Stimulated activated CD8-positive, alpha-beta memory T cell treated with anti-CD3 and anti-CD28 coated beads, Interleukin-2, amount 100 ng/mL, for 1 hour (primary cell): ENCODE measurements at regions not wholly inside any gene's neighbourhood (a gene's known extent, or its start where the extent isn't known, plus 50 kb on each side); places are given as distances from the start of the nearest gene placed in this dataset.

Source experiments
- DNase-seq, 2 donors: peaks; one replicate each; pipeline ENCODE4 v3.0.0-alpha.2; 2020; ENCODE audit warnings: low read depth in 2 of 2

DNA sequence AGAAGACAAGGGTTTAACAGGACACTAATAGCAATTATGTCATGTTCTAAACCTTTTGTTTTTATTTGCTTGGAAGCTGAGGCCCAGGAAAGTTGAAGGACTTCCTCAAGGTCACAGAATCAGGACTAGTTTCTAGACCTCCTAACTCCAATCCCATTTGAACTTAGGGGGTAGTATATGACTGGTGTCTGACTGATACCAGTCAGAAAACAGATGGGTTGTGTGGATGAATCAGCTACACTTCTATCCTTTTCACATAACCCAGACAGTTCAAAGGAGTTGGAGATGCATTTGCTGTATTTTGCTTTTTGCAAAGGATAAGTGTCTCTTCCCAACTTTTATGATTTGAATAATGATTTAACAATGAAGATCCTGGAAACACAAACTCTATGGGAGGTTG lies 322.5 kb downstream of the HLX start:
- DNase-seq, result no peak

DNA sequence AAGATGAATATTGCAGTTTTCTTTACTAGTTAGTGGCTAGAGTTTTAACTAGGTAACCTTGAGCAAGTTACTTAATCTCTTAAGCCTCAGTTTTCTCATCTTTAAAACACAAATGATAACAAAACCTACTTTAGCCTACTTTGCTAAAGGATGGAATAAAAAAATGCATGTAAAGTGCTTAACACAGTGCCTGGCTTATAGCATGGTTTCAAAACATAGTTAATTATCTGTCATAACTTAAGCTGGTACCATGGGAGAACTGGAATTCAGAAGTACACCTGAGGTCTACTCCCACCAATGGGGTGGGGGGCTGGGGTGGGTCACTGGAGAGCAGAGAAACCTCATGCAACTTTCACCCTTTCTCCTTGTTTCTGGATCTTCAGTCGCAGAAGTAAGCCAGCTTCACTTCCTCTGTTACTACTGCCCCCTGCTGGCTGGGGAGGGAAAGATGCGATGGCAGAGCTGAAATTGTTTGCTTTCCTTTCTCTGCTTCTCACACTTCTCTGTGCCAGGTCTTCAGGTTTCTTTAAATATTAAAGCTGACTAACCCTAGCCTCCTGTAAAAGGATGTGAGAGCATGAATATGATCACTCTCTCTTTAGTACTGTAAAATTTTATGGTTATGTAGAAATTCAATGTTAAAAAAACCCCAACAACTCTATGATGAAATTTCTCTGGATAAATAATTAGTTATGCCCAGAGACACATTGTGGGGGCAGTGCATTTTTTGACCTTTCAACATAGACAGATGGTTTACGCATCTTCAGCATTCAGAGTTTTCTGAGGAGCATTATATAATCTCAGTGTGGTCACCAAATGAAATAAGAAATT lies 324.2 kb downstream of the HLX start:
- peak; percentile 8 to 38 for DNase-seq

DNA sequence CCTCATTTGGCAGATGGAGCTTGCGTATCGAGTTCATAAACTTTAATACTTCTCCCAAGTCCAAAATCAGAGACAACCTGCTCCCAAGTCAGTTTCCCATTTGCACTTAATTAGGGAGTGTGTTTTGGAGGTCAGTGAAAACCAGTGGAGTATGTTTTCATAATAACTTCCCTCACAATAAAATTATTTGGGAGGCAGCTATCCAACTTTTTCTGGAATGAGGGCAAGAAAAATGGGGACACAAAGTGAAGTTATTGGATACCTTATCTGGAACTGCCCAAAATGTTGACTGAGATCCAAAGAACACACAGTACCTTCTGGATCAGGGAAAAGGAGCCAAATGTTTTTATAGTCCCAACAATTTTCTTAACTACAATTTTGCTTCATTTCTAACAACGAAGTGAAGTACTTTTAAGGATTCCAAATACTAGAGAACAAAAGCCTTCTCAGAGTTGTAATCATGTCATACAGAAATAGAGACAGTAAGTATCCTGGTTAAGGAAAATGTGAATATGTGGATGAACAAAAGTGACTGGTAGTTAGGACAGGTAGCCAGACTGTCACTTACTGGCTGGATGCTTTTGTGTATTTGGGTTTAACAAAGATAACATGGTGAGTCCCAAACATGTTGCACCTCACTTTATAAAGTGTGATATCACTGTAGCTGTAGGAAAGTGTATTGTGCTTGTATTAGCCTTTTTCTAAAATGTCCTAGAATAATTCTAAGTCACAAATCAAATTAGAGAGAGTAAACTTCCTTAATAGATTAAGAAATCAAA lies 325.0 kb downstream of the HLX start:
- no peak for DNase-seq

DNA sequence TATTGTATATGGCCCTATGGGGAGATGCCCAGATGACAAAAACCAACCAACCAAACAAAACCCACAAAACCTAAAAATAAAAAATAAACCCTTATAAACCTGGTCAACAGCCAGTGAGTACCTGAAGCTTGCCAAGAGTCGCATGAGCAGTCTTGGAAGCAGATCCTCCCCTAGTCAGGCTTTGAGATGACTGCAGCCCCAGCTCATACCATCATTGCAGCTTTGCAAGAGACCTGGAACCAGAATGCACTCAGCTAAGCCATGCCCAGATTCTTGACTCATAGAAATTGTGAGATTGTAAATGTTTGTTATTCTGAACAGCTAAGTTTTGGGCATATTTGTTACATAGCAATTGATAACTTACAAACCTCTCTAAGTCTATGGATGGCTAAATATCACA lies 326.8 kb downstream of the HLX start:
- DNase-seq, result no peak

DNA sequence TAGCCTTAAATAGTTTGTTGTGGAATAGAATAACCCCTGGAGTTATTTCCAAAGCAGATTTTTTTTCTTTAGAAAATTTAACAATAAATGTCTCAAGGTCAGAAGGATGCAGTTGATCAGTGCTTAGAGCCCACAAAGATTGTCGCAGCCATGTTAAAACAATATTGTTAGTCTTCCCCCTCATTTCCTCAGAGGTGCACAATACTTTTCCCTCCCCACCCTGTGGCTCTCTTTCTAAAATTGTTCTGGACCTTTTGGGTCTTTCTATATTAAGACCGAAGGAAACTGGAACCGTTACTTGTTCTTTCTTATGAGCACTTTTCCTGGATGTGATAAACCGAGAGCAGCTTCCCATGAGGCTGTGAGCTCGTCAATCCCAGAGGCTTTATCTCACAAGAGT lies 333.7 kb downstream of the HLX start:
- no peak for DNase-seq

DNA sequence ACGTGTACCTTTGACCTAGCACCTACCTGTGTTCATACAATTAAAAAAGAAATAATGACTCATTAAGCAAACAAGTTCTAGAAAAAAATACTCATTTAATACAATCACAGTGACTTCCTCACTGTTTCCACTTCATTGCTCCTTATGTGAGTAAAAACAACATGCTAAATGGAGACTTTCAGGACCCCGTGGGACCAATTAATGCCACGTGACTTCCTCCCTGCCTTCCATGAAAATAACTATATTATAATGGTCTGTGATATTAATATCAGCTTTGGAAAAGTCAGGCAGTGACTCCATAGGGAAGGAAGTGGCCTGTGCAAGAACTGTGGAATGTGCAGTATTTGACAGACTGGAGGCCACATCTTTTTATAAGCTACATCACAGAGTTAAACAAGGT lies 337.8 kb downstream of the HLX start:
- DNase-seq, result no peak

- no peak for DNase-seq
These were observed 344.0 kb downstream of the HLX start for GRCh38 chr1:221223281-221223680.

DNA sequence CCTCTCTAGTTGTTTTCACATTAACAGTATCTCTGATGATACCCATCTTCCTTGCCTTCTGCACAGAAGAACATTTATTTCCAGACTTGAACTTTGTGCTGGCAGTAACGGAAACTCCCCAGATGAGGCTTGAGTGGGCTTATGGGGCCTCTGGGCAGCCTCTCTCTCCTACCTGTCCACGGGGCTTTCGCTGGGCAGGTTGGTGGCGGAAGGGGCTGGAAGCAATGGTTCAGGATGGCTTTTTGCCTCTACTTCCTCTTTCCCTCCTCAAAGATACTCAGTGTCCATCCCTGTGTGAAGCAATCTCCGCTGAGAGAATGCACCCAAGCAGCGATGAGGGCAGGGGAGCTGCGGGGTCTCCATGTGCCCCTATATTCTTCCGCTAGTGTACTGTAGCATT lies 348.2 kb downstream of the HLX start:
- no peak for DNase-seq

GRCh38 chr1:221227872-221228337 lies 348.7 kb downstream of the HLX start:
- no peak for DNase-seq

GRCh38 chr1:221228594-221228993 lies 349.4 kb downstream of the HLX start:
- no peak for DNase-seq

GRCh38 chr1:221230605-221231004 lies 351.4 kb downstream of the HLX start:
- no peak for DNase-seq

DNA sequence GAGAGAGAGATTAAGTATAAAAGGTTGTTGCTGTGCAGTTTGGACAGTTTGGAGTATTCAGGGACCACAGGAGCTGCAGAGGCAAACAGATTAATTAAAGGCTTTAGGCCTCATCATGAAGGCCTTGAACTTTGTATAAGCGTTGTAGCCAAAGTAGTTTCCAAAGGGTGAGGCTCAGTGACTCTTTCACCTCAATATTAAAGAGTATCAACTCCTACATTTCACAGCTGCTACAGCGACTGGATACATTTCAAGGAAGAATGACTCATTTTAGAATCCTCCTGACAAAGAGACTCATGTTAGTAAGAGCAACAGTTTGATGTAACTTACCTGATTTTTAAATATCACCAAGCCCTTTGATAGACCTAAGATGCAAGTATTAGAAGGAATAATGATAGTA lies 355.5 kb downstream of the HLX start:
- no peak for DNase-seq

DNA sequence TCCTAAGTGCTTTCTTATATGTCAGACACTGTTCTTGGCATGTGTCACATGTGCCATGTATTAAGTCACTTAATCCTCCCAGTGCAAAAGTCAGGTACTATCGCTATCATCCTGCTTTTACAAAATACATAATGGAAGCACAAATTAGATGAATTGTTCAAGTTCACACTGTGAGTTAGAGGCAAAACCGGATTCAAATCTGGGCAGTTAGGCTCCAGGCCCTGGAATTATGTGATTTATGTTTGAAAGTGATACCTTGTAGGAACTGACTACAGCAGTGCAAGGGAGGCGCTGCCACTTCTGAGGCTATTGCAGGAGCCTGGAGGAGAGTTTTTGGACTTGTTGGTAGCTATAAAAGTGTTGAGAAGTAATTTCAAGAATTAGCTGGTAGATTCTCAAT lies 358.3 kb downstream of the HLX start:
- DNase-seq, result no peak

DNA sequence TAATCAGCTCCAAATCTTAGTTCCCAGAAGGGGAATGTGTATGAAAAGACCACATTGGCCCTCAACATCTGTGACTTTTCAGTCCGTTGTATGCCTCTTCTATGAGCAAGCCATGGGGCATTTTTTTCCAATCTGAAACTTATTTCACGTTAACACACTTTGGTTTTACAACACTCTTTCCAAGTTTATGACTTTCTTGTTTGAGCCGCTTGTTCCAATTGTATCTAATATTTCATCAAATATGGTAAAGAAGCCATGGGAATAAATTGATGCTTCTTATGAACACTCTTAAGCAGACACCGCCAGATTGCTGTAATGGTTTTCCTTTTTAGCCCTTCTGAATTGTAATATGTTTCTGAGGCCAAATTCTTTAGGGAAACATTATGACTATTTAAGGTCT lies 359.9 kb downstream of the HLX start:
- no peak for DNase-seq

GRCh38 chr1:221239792-221240191 lies 360.5 kb downstream of the HLX start:
- DNase-seq, result no peak

GRCh38 chr1:221240690-221241089 lies 361.4 kb downstream of the HLX start:
- DNase-seq, result no peak

- no peak for DNase-seq
These were observed 361.9 kb downstream of the HLX start for GRCh38 chr1:221241157-221241556.

DNA sequence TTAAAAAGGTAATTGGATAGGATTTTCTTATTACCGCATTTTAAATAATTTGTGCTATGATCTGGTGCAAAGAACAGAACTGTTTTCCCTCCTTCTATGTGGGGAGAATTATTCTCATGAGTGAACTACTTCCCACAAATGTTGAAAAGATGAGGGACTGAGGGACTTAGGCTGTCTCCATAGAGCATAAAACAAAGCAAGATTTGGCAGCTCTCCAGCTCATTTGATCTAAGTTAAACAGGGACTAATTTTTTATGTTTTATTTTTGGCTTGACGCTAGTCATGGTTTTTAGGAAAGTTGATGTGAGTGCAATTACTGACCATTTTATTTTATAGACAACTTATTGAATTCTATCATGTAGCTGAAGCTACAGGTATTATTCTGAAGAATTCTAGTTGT lies 362.3 kb downstream of the HLX start:
- DNase-seq, result no peak

- DNase-seq, result no peak
These were observed 366.8 kb downstream of the HLX start for GRCh38 chr1:221246067-221246466.

DNA sequence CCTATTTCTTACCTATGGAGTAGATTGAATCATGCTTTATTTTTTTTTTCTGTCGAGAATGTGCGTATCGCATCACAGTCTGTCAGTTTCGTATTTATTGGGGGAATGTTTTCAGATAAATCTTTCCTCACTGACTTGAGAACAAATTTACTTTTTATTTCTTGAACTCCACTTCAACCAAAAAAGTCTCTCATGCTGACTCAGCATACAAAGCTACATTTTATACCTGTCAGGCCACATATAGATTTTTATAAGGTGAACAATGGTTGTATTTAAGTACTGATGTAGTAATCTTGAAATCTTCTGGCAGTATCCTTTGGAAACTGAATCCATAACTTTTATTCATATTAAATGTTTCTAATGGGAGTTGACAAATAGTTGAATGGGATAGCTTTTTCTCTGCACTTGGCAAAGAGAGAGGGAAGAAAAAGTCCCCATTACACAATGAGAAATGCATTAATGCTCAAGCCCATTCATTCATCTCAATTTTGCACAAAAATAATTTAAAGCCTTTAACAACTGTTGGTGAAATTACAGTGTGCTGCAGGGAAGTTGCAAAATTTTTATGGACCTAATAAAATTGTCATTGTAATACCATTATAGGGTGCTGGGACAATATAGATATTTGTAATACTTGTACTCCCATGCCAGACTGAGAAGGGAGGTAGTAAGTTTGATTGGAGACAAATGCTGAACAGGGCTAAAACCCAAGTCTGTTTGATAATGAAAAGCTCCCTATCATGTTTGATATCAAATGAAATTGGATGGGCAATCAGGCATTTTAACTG lies 367.6 kb downstream of the HLX start:
- DNase-seq, result no peak

DNA sequence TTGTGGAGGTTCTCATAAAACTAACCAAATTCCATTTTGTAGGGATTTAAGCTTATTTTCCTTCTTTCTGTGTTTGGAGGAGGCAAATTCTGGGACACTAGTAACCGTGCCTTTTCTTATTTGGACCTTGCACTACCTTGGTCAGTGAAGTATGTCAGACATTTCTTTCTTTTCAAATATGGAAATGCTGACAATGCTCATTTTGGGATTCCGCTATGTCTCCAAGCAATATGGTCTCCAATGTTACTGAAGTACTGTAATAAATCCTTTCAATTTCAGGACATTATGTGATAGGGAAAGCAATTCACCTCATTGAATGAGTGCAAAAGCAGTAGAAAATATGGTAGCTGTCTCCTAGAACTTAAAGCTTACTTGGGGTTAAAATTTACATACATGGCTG lies 372.3 kb downstream of the HLX start:
- no peak for DNase-seq

- DNase-seq, result no peak
These were observed 375.6 kb downstream of the HLX start for GRCh38 chr1:221254813-221255212.
